Astrocyte (in vitro differentiated cells and primary cell): ENCODE measurements at regions not wholly inside any gene's neighbourhood (a gene's known extent, or its start where the extent isn't known, plus 50 kb on each side); places are given as distances from the start of the nearest gene placed in this dataset.

Experiments
- EZH2 ChIP-seq: IDR thresholded peaks from 2 replicates; pipeline ENCODE4 v1.6.1; 2012; ENCODE audit warnings: mild to moderate bottlenecking, low read length, inconsistent platforms; ENCODE audit not compliant: insufficient read depth
- TF ChIP-seq, protein P1 (sequence below): IDR thresholded peaks from 2 replicates; pipeline ENCODE4 v1.5.1; 2011; ENCODE audit warnings: low read depth, mild to moderate bottlenecking, inconsistent platforms, low read length, moderate library complexity; ENCODE audit not compliant: insufficient read depth

DNA sequence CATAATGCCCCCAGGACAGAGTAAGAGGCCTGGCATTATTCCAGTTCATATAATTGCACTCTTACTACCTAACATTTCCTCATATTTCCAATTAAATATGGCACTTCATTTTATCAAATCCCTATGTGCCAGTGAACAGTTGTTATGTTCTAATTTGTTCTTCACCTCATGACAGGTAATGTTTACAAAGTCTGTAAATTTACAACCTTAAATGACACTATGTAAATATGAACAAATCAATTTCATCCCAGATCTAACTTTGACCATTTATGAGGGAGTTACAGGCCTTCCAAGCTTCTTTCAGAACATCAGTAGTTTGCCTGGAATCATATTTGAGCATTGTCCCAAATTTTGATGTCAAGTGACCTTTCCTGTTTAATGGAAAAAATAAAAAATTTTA is 592.6 kb upstream of the CDH6 start:
- TF ChIP-seq, protein P1, sequence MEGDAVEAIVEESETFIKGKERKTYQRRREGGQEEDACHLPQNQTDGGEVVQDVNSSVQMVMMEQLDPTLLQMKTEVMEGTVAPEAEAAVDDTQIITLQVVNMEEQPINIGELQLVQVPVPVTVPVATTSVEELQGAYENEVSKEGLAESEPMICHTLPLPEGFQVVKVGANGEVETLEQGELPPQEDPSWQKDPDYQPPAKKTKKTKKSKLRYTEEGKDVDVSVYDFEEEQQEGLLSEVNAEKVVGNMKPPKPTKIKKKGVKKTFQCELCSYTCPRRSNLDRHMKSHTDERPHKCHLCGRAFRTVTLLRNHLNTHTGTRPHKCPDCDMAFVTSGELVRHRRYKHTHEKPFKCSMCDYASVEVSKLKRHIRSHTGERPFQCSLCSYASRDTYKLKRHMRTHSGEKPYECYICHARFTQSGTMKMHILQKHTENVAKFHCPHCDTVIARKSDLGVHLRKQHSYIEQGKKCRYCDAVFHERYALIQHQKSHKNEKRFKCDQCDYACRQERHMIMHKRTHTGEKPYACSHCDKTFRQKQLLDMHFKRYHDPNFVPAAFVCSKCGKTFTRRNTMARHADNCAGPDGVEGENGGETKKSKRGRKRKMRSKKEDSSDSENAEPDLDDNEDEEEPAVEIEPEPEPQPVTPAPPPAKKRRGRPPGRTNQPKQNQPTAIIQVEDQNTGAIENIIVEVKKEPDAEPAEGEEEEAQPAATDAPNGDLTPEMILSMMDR = no peak
- TF ChIP-seq EZH2 = no peak
